IMR-90 (cell line): ENCODE measurements at regions not wholly inside any gene's neighbourhood (a gene's known extent, or its start where the extent isn't known, plus 50 kb on each side); places are given as distances from the start of the nearest gene placed in this dataset.

Experiments used
- ATAC-seq: fragments of 200-7000 bp; cut with Tn5 transposase; 2 replicates; pipeline ENCODE4 v1.9.1; 2020; ENCODE audit warnings: low read depth, mild to moderate bottlenecking, moderate library complexity
- BruUV-seq: library from RNA; stranded (reverse); fragments of 400-500 nt; replicated peaks from 2 replicates; lab custom pipeline; 2021; lab: Mats Ljungman, UMichigan
- CTCF ChIA-PET: fragments of 300-600 bp; formaldehyde crosslinking; extraction: SDS; loops from one replicate; lab custom pipeline; 2021; ENCODE audit warnings: antibody characterized with exemption; lab: Yijun Ruan, JAX
- POLR2A ChIA-PET: fragments of 300-600 bp; sonication (Branson Sonifier 250); formaldehyde crosslinking; loops from one replicate; lab custom pipeline; 2022; ENCODE audit warnings: antibody characterized with exemption; ENCODE audit not compliant: unreplicated experiment; lab: Charles Lee
- DNase-seq: peaks from one replicate; pipeline ENCODE4 v3.0.0; 2013
- H2AFZ ChIP-seq: replicated peaks from 2 replicates; pipeline ENCODE3; 2013; ENCODE audit warnings: low read length, mild to moderate bottlenecking; ENCODE audit not compliant: poor library complexity
- H2AK5ac ChIP-seq: 2 replicates; pipeline ENCODE4 v1.6.1; 2013; ENCODE audit warnings: low read depth, low read length, inconsistent platforms
- H2AK9ac ChIP-seq: replicated peaks from 2 replicates; pipeline ENCODE3; 2013; ENCODE audit warnings: mild to moderate bottlenecking, low read depth, low read length, moderate library complexity; ENCODE audit not compliant: poor library complexity
- H2BK120ac ChIP-seq: 2 replicates; pipeline ENCODE4 v1.6.1; 2013; ENCODE audit warnings: low read depth, low read length, inconsistent platforms
- H2BK15ac ChIP-seq: 3 replicates; pipeline ENCODE4 v1.6.1; 2013; ENCODE audit warnings: low read depth, low read length, inconsistent platforms
- H2BK20ac ChIP-seq: 2 replicates; pipeline ENCODE4 v1.6.1; 2013; ENCODE audit warnings: low read depth, mild to moderate bottlenecking, inconsistent platforms, low read length, moderate library complexity
- H2BK5ac ChIP-seq: 2 replicates; pipeline ENCODE4 v1.6.1; 2013; ENCODE audit warnings: mild to moderate bottlenecking, low read depth, low read length, inconsistent platforms; ENCODE audit not compliant: poor library complexity, severe bottlenecking
- H3K14ac ChIP-seq: replicated peaks from 2 replicates; pipeline ENCODE4 v1.6.1; 2013; ENCODE audit warnings: low read depth, low read length, inconsistent platforms
- H3K18ac ChIP-seq: 2 replicates; pipeline ENCODE4 v1.6.1; 2013; ENCODE audit warnings: low read depth, low read length, control low read depth
- H3K23ac ChIP-seq: 2 replicates; pipeline ENCODE4 v1.6.1; 2013; ENCODE audit warnings: low read depth, low read length, inconsistent platforms
- H3K27ac ChIP-seq: 2 replicates; pipeline ENCODE4 v1.5.1; 2013; ENCODE audit warnings: mild to moderate bottlenecking, control low read depth, low read length; ENCODE audit not compliant: insufficient read depth
- H3K27me3 ChIP-seq: 2 replicates; pipeline ENCODE4 v1.6.1; 2013; ENCODE audit warnings: low read length; ENCODE audit not compliant: control insufficient read depth, insufficient read depth
- H3K36me3 ChIP-seq: 2 replicates; pipeline ENCODE4 v1.6.1; 2013; ENCODE audit warnings: low read length, mixed read lengths; ENCODE audit not compliant: control insufficient read depth, insufficient read depth
- H3K4ac ChIP-seq: 2 replicates; pipeline ENCODE4 v1.6.1; 2013; ENCODE audit warnings: low read depth, low read length, inconsistent platforms
- H3K4me1 ChIP-seq: 2 replicates; pipeline ENCODE4 v1.6.1; 2013; ENCODE audit warnings: low read length, mixed read lengths; ENCODE audit not compliant: control insufficient read depth, insufficient read depth
- H3K4me2 ChIP-seq: 2 replicates; pipeline ENCODE4 v1.6.1; 2013; ENCODE audit warnings: low read depth, mild to moderate bottlenecking, control low read depth, low read length, moderate library complexity
- H3K4me3 ChIP-seq: 2 replicates; pipeline ENCODE4 v1.5.1; 2013; ENCODE audit warnings: low read depth, mild to moderate bottlenecking, control low read depth, low read length, moderate library complexity; ENCODE audit not compliant: insufficient read depth
- H3K56ac ChIP-seq: 2 replicates; pipeline ENCODE4 v1.6.1; 2013; ENCODE audit warnings: low read length, inconsistent platforms; ENCODE audit not compliant: insufficient read depth; ENCODE audit errors: extremely low read depth
- H3K79me1 ChIP-seq, 2 experiments: 2 replicates each; pipeline ENCODE4 v1.6.1; 2013; ENCODE audit warnings: low read length in 2 of 2, inconsistent platforms in 1 of 2, low read depth in 1 of 2
- H3K9ac ChIP-seq: 2 replicates; pipeline ENCODE4 v1.6.1; 2013; ENCODE audit warnings: low read depth, low read length, control low read depth
- H3K9me1 ChIP-seq: 2 replicates; pipeline ENCODE4 v1.6.1; 2013; ENCODE audit warnings: low read length, inconsistent platforms; ENCODE audit not compliant: insufficient read depth
- H3K9me3 ChIP-seq: 2 replicates; pipeline ENCODE4 v1.6.1; 2013; ENCODE audit warnings: low read length; ENCODE audit not compliant: control insufficient read depth, insufficient read depth
- H4K20me1 ChIP-seq: 2 replicates; pipeline ENCODE4 v1.6.1; 2013; ENCODE audit warnings: low read length, inconsistent platforms; ENCODE audit not compliant: insufficient read depth
- H4K5ac ChIP-seq: 2 replicates; pipeline ENCODE4 v1.6.1; 2013; ENCODE audit warnings: mild to moderate bottlenecking, low read depth, low read length, control low read depth
- H4K8ac ChIP-seq, 2 experiments: 2 replicates each; pipeline ENCODE4 v1.6.1; 2013; ENCODE audit warnings: low read depth in 2 of 2, low read length in 2 of 2, control low read depth in 1 of 2, inconsistent platforms in 1 of 2
- H4K91ac ChIP-seq: 2 replicates; pipeline ENCODE4 v1.6.1; 2013; ENCODE audit warnings: low read depth, low read length, inconsistent platforms; ENCODE audit not compliant: insufficient read depth
- CHD1 ChIP-seq: IDR thresholded peaks from 2 replicates; pipeline ENCODE4 v1.6.1; 2012; ENCODE audit warnings: low read depth, low read length, improper control_type of control experiment
- dilution Hi-C: fragments of 300-500 bp; cut with HindIII; formaldehyde crosslinking; loops from one replicate; pipeline ENCODE4 v1.14.3; 2018; ENCODE audit warnings: low sequenced_read_pairs; ENCODE audit not compliant: unreplicated experiment
- in situ Hi-C: fragments of 300-500 bp; cut with MboI; formaldehyde crosslinking; loops from 3 replicates; pipeline ENCODE4 v1.14.3; 2019; ENCODE audit warnings: low sequenced_read_pairs, inconsistent platforms, mixed read lengths
- intact Hi-C: fragments of 100-400 bp; cut with micrococcal nuclease; formaldehyde crosslinking; loops from 2 replicates; pipeline ENCODE4 v1.10.0; 2022

- H2BK5ac ChIP-seq = no peak overlapping the region
- no peak for TF ChIP-seq CHD1
- no peaks in the 10 kb centered on the region for H3K9me3 ChIP-seq
- dilution Hi-C loops = no loop called here
- H2BK20ac ChIP-seq = no peak overlapping the region
- ChIA-PET CTCF (no interaction called here), POLR2A (no interaction called here)
- H3K79me1 ChIP-seq = no peaks in the 10 kb centered on the region
- H3K27ac ChIP-seq = no peak overlapping the region
- H3K14ac ChIP-seq = no peak overlapping the region
- no peak overlapping the region for H4K8ac ChIP-seq
- no peaks in the 10 kb centered on the region for H3K4me1 ChIP-seq
- H3K9me1 ChIP-seq = no peaks in the 10 kb centered on the region
- no peak overlapping the region for H3K23ac ChIP-seq
- H2BK15ac ChIP-seq = no peak overlapping the region
- no peak overlapping the region for H2AK5ac ChIP-seq
- no peak overlapping the region for H3K4me2 ChIP-seq
- H2BK120ac ChIP-seq = no peak overlapping the region
- no peak overlapping the region for H3K4ac ChIP-seq
- no peak overlapping the region for H2AFZ ChIP-seq
- no peak overlapping the region for H3K4me3 ChIP-seq
- intact Hi-C loops = no loop called here
- no peaks in the 10 kb centered on the region for H3K36me3 ChIP-seq
- H4K91ac ChIP-seq = no peak overlapping the region
- ATAC-seq (no peak), DNase-seq (no peak)
- no peaks in the 10 kb centered on the region for H4K20me1 ChIP-seq
- no peak overlapping the region for H3K18ac ChIP-seq
- H3K9ac ChIP-seq = no peak overlapping the region
- no peak overlapping the region for H2AK9ac ChIP-seq
- no peak overlapping the region for H3K56ac ChIP-seq
- BruUV-seq = no TSS peak
- H3K27me3 ChIP-seq = no peaks in the 10 kb centered on the region; the same call in 1 of the 2 replicates
- in situ Hi-C loops = no loop called here
- no peak overlapping the region for H4K5ac ChIP-seq
These were observed 58.9 kb upstream of the TEX51 start for GRCh38 chr2:126839796-126840195.
